CD4-positive, CD25-positive, alpha-beta regulatory T cell (primary cell): ENCODE measurements at regions not wholly inside any gene's neighbourhood (a gene's known extent, or its start where the extent isn't known, plus 50 kb on each side); places are given as distances from the start of the nearest gene placed in this dataset.
A peak's percentile ranks its signal among the peaks of the same experiment; 100 is the strongest.
"Not testable (repeated sequence)": the region's sequence is repeated elsewhere in the genome, so short reads cannot be mapped to it uniquely, and the experiment has no call there.

Experiments
- ATAC-seq, 2 donors: fragments of 150-1000 bp; cut with Tn5 transposase; one replicate each; pipeline ENCODE4 v1.10.0; 2021; ENCODE audit warnings: low read depth in 2 of 2, moderate number of reproducible peaks in 2 of 2, moderate library complexity in 1 of 2
- DNase-seq, 3 donors: peaks; one replicate each; pipeline versions ENCODE4 v3.0.0 to v3.0.0-alpha.2; 2012 to 2022; ENCODE audit warnings: mixed read lengths in 1 of 3
- H3K27ac ChIP-seq: one replicate; pipeline ENCODE4 v1.7.0; 2013; ENCODE audit warnings: mild to moderate bottlenecking, low read length; ENCODE audit not compliant: insufficient read depth, poor library complexity, severe bottlenecking
- H3K27me3 ChIP-seq: one replicate; pipeline ENCODE4 v1.7.0; 2013; ENCODE audit warnings: low read length; ENCODE audit not compliant: control insufficient read depth, insufficient read depth
- H3K36me3 ChIP-seq: one replicate; pipeline ENCODE4 v1.7.0; 2013; ENCODE audit warnings: mild to moderate bottlenecking, low read length, moderate library complexity; ENCODE audit not compliant: control insufficient read depth, insufficient read depth
- H3K4me1 ChIP-seq: 2 replicates; pipeline ENCODE4 v1.7.0; 2013; ENCODE audit warnings: mild to moderate bottlenecking, low read length; ENCODE audit not compliant: insufficient read depth, control insufficient read depth, poor library complexity, severe bottlenecking
- H3K4me3 ChIP-seq: one replicate; pipeline ENCODE4 v1.7.0; 2013; ENCODE audit warnings: low read depth, mild to moderate bottlenecking, low read length, moderate library complexity
- H3K9me3 ChIP-seq, 2 experiments: 1 replicate in 1 of 2; 2 replicates in 1 of 2; pipeline ENCODE4 v1.7.0; 2013; ENCODE audit warnings: low read length in 2 of 2, mild to moderate bottlenecking in 1 of 2, moderate library complexity in 1 of 2; ENCODE audit not compliant: control insufficient read depth in 2 of 2
- H3K27ac Mint-ChIP-seq, 3 donors: one replicate each; pipeline ENCODE4 v1.8.0; 2020 to 2022; ENCODE audit warnings: mild to moderate bottlenecking in 3 of 3, mixed read lengths in 3 of 3, moderate library complexity in 2 of 3
- H3K27me3 Mint-ChIP-seq: one replicate; pipeline ENCODE4 v1.8.0; 2022; ENCODE audit warnings: mild to moderate bottlenecking, mixed read lengths
- H3K36me3 Mint-ChIP-seq: one replicate; pipeline ENCODE4 v1.8.0; 2020; ENCODE audit warnings: mixed read lengths
- H3K4me1 Mint-ChIP-seq, 4 donors: one replicate each; pipeline ENCODE4 v1.8.0; 2020 to 2022; ENCODE audit warnings: mixed read lengths in 4 of 4, mild to moderate bottlenecking in 1 of 4
- H3K4me3 Mint-ChIP-seq, 4 donors: one replicate each; pipeline ENCODE4 v1.8.0; 2020 to 2022; ENCODE audit warnings: mild to moderate bottlenecking in 4 of 4, mixed read lengths in 4 of 4, moderate library complexity in 3 of 4
- H3K9me3 Mint-ChIP-seq, 7 donors: one replicate each; pipeline ENCODE4 v1.8.0; 2020 to 2022; ENCODE audit warnings: mixed read lengths in 7 of 7, mild to moderate bottlenecking in 3 of 7, moderate library complexity in 2 of 7

- not testable (repeated sequence) for ATAC-seq, H3K27ac ChIP-seq, H3K9me3 Mint-ChIP-seq, H3K36me3 ChIP-seq, H3K36me3 Mint-ChIP-seq, H3K4me3 Mint-ChIP-seq, H3K4me1 ChIP-seq, H3K9me3 ChIP-seq, H3K4me3 ChIP-seq, H3K27me3 ChIP-seq, H3K4me1 Mint-ChIP-seq, H3K27me3 Mint-ChIP-seq, DNase-seq
- H3K27ac Mint-ChIP-seq = peak overlapping the region in 1 of 3 donors; percentile 68
These were observed 104.1 kb downstream of the NPIPB11 start for GRCh38 chr16:29302433-29302832.

- not testable (repeated sequence) for H3K36me3 ChIP-seq, ATAC-seq, H3K27me3 Mint-ChIP-seq, H3K4me1 Mint-ChIP-seq, H3K9me3 Mint-ChIP-seq, H3K4me1 ChIP-seq, DNase-seq, H3K36me3 Mint-ChIP-seq, H3K27me3 ChIP-seq, H3K9me3 ChIP-seq, H3K4me3 ChIP-seq, H3K4me3 Mint-ChIP-seq, H3K27ac ChIP-seq
- H3K27ac Mint-ChIP-seq = peak overlapping the region in 1 of 3 donors; percentile 68
These were observed 104.7 kb downstream of the NPIPB11 start for GRCh38 chr16:29301662-29302285.

DNA sequence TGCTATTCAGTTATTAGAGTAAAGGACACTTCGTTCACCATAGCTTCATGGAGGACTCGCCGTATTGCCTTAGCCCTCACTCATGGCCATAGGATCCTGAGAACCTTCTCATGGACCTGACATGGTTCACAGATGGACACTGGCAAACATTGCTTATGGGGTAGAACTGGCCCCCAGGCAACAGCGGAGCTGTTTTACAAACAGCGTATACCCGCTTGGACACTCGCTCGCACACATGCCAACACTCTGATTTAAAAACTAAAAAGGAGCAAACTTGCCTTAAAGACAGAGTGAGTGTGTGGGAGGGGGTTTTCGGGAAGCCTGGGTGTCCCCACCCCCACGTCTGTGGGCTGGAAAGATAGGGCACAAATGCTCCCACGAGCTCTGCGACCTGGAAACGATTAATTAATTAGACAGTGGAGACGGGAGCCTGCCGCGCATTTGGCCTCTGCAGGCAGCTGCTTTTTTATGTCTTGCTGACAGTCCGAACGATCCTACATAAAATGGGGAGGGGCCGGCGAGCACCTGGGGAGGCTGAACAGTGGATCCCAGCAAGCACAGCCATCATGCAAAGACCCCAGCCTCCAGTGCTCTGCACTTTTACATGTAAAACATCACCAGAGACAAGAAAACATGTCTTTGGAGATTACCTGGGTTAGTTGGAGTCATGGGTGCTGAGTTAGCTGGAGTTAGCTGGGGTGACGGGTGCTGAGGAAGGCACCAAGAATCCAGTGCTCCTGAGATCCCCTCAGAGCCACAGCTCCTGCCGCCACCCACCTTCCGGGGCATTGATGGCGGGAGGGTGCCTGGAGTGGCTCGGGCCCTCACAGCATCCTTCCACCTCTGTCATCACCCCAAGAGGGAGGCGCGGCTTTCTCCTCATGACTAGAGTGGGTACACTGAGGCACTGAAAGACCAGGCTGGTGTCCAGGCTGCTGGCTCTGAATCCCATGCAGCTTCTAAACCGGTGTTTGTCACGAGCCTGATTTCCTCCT lies 105.7 kb downstream of the NPIPB11 start:
- H3K27ac ChIP-seq, H3K9me3 ChIP-seq, DNase-seq: not testable (repeated sequence)

GRCh38 chr16:29300030-29300491 lies 106.5 kb downstream of the NPIPB11 start:
- ATAC-seq, H3K4me3 Mint-ChIP-seq, H3K36me3 ChIP-seq, H3K27ac ChIP-seq, H3K27me3 ChIP-seq, H3K9me3 Mint-ChIP-seq, H3K36me3 Mint-ChIP-seq, H3K4me3 ChIP-seq, H3K4me1 Mint-ChIP-seq, H3K9me3 ChIP-seq, H3K4me1 ChIP-seq, DNase-seq, H3K27me3 Mint-ChIP-seq: not testable (repeated sequence)
- peak overlapping the region in 1 of 3 donors; percentile 49 for H3K27ac Mint-ChIP-seq

More for the DNA sequence above, 105.7 kb downstream of the NPIPB11 start:
- H3K27me3 Mint-ChIP-seq, H3K4me3 ChIP-seq, H3K9me3 Mint-ChIP-seq, H3K27me3 ChIP-seq, ATAC-seq, H3K4me1 Mint-ChIP-seq, H3K36me3 Mint-ChIP-seq, H3K36me3 ChIP-seq, H3K4me1 ChIP-seq, H3K27ac Mint-ChIP-seq, H3K4me3 Mint-ChIP-seq: not testable (repeated sequence)

GRCh38 chr16:29298997-29299396 lies 107.5 kb downstream of the NPIPB11 start:
- H3K4me1 ChIP-seq, H3K4me3 Mint-ChIP-seq, H3K27me3 ChIP-seq, H3K27ac Mint-ChIP-seq, DNase-seq, H3K4me1 Mint-ChIP-seq, H3K4me3 ChIP-seq, H3K9me3 ChIP-seq, H3K27me3 Mint-ChIP-seq, ATAC-seq, H3K36me3 ChIP-seq, H3K27ac ChIP-seq, H3K9me3 Mint-ChIP-seq, H3K36me3 Mint-ChIP-seq: not testable (repeated sequence)

DNA sequence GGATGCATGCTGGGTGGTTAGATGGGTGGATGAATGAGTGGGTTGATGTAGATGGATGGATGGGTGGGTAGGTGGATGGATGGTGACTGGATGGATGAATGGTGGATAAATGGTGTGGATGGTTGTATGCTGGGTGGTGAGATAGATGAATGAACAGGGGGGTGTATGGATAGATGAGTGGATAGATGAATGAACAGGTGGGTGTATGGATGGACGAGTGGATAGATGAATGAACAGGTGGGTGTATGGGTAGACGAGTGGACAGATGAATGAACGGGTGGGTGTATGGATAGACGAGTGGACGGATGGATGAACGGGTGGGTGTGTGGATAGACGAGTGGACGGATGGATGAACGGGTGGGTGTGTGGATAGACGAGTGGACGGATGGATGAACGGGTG lies 108.2 kb downstream of the NPIPB11 start:
- H3K36me3 ChIP-seq, H3K4me3 Mint-ChIP-seq, H3K36me3 Mint-ChIP-seq, H3K4me1 Mint-ChIP-seq, H3K27ac ChIP-seq, H3K9me3 Mint-ChIP-seq, ATAC-seq, H3K4me3 ChIP-seq, DNase-seq, H3K27me3 Mint-ChIP-seq, H3K9me3 ChIP-seq, H3K27ac Mint-ChIP-seq, H3K27me3 ChIP-seq, H3K4me1 ChIP-seq: not testable (repeated sequence)

DNA sequence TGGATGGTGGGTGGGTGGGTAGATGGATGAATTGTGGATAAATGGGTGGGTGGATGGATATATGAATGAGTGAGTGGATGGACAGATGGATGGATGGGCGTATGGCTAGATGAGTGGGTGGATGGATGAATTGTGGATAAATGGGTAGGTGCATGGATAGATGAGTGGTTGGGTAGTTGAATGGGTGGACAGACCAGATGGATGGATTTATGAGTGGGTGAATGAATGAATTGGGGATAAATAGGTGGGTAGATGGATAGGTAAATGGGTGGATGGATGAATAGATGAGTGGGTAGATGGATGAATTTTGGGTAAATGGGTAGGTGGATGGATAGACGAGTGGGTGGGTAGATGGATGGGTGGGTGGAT lies 108.7 kb downstream of the NPIPB11 start:
- not testable (repeated sequence) for H3K4me3 Mint-ChIP-seq

More for the DNA sequence above, 108.7 kb downstream of the NPIPB11 start:
- not testable (repeated sequence) for H3K36me3 ChIP-seq, H3K4me1 ChIP-seq, H3K27ac ChIP-seq, ATAC-seq, H3K27me3 Mint-ChIP-seq, H3K27ac Mint-ChIP-seq, H3K9me3 Mint-ChIP-seq, H3K4me3 ChIP-seq, H3K36me3 Mint-ChIP-seq, DNase-seq, H3K27me3 ChIP-seq, H3K9me3 ChIP-seq, H3K4me1 Mint-ChIP-seq
